NCI-H1417 (cell line): ENCODE measurements at regions not wholly inside any gene's neighbourhood (a gene's known extent, or its start where the extent isn't known, plus 50 kb on each side); places are given as distances from the start of the nearest gene placed in this dataset.

ENCODE experiments used
- DNase-seq, 3 experiments: peaks; one replicate each; lab custom pipeline; 2025; lab: John Stamatoyannopoulos, UW

- no peak for DNase-seq
Observed at GRCh38 chr12:116456330-116457082, 102.7 kb upstream of the MAP1LC3B2 start.

- DNase-seq, result no peak
Observed at GRCh38 chr12:116458492-116458891, 100.7 kb upstream of the MAP1LC3B2 start.

GRCh38 chr12:116459011-116459875, 99.9 kb upstream of the MAP1LC3B2 start:
- DNase-seq, result no peak

- no peak for DNase-seq
Observed at GRCh38 chr12:116459916-116460663, 99.1 kb upstream of the MAP1LC3B2 start.

GRCh38 chr12:116461060-116461459, 98.1 kb upstream of the MAP1LC3B2 start:
- DNase-seq, result no peak

- no peak for DNase-seq
Observed at GRCh38 chr12:116463366-116463765, 95.8 kb upstream of the MAP1LC3B2 start.

- no peak for DNase-seq
Observed at GRCh38 chr12:116465407-116465806, 93.8 kb upstream of the MAP1LC3B2 start.

GRCh38 chr12:116465856-116466255, 93.3 kb upstream of the MAP1LC3B2 start:
- no peak for DNase-seq

- DNase-seq, result no peak
Observed at GRCh38 chr12:116466536-116466935, 92.6 kb upstream of the MAP1LC3B2 start.

- DNase-seq, result no peak
Observed at GRCh38 chr12:116469344-116469743, 89.8 kb upstream of the MAP1LC3B2 start.

- DNase-seq, result no peak
Observed at GRCh38 chr12:116471544-116471943, 87.6 kb upstream of the MAP1LC3B2 start.

GRCh38 chr12:116472193-116472592, 87.0 kb upstream of the MAP1LC3B2 start:
- no peak for DNase-seq

GRCh38 chr12:116473416-116473815, 85.8 kb upstream of the MAP1LC3B2 start:
- no peak for DNase-seq

GRCh38 chr12:116474331-116474730, 84.8 kb upstream of the MAP1LC3B2 start:
- DNase-seq, result no peak

GRCh38 chr12:116474899-116475298, 84.3 kb upstream of the MAP1LC3B2 start:
- DNase-seq, result no peak

- no peak for DNase-seq
Observed at GRCh38 chr12:116476227-116476822, 82.9 kb upstream of the MAP1LC3B2 start.

GRCh38 chr12:116478243-116478773, 80.9 kb upstream of the MAP1LC3B2 start:
- no peak for DNase-seq

GRCh38 chr12:116480210-116480810, 78.9 kb upstream of the MAP1LC3B2 start:
- no peak for DNase-seq

- no peak for DNase-seq
Observed at GRCh38 chr12:116481726-116482125, 77.5 kb upstream of the MAP1LC3B2 start.

- no peak for DNase-seq
Observed at GRCh38 chr12:116482179-116482578, 77.0 kb upstream of the MAP1LC3B2 start.

GRCh38 chr12:116482859-116483258, 76.3 kb upstream of the MAP1LC3B2 start:
- no peak for DNase-seq
